ENCODE measurements at regions not wholly inside any gene's neighbourhood (a gene's known extent, or its start where the extent isn't known, plus 50 kb on each side); places are given as distances from the start of the nearest gene placed in this dataset.

GRCh38 chr2:65548576-65549256 is 116.3 kb upstream of the SPRED2 start:
- intact Hi-C loops (cut with micrococcal nuclease): no loop called here
- H3K27ac Mint-ChIP-seq: no peak overlapping the region

More at GRCh38 chr2:65548576-65549256, 116.3 kb upstream of the SPRED2 start:
- H4K20me1 ChIP-seq (ENCODE audit: control insufficient read depth, insufficient read depth, low read length, poor library complexity, severe bottlenecking): no peaks in the 10 kb centered on the region
- H2AFZ ChIP-seq (ENCODE audit: insufficient read depth, low read depth, low read length, poor library complexity, severe bottlenecking): no peak overlapping the region
- H3K27me3 ChIP-seq (replicated peaks in 1 of 4; ENCODE audit: control extremely low read depth in 1 of 4, control insufficient read depth in 3 of 4, insufficient read depth in 4 of 4, low read length in 3 of 4): no peaks in the 10 kb centered on the region
- ChIA-PET POLR2A (no interaction called here), CTCF (interaction anchor here (1.1 kb wide), 1 partner anchor 92 kb away, joined by 3 read pairs; no protein-coding TSS in a partner anchor)
- no peak overlapping the region for H3K4me2 ChIP-seq (replicated peaks; ENCODE audit: low read depth, low read length, poor library complexity, severe bottlenecking)
- Mint-ChIP-seq H3K4me3 (no peak overlapping the region), H3K9me3 (ENCODE audit: insufficient read depth) (no peaks in the 10 kb centered on the region), H3K27me3 (peaks cover 4% of the 10 kb centered on the region), H3K4me1 (peaks cover 6% of the 10 kb centered on the region)
- peaks cover 0 to 7% of the 10 kb centered on the region in 2 donors for H3K4me1 ChIP-seq (ENCODE audit: control insufficient read depth in 2 of 2, insufficient read depth in 2 of 2, low read length in 2 of 2)
- TF ChIP-seq EZH2 (IDR thresholded peaks at IDR 0.05; ENCODE audit: borderline replicate concordance, insufficient read depth, low read depth, low read length, poor library complexity, severe bottlenecking) (no peak), CTCF (IDR thresholded peaks at IDR 0.05) (no peak)
- H3K9ac ChIP-seq (ENCODE audit: low read length): no peak overlapping the region
- H3K9me3 ChIP-seq (ENCODE audit: control extremely low read depth in 1 of 3, control insufficient read depth in 2 of 3, insufficient read depth in 1 of 3, low read length in 2 of 3): no peaks in the 10 kb centered on the region
- H3K79me2 ChIP-seq (ENCODE audit: control insufficient read depth, insufficient read depth, low read length): no peaks in the 10 kb centered on the region
- no peak for ATAC-seq (ENCODE audit: low read depth)
- H3K36me3 ChIP-seq (replicated peaks in 1 of 2; ENCODE audit: control extremely low read depth in 1 of 2, control insufficient read depth in 1 of 2, extremely low read depth in 1 of 2, insufficient read depth in 2 of 2, low read length in 1 of 2): no peaks in the 10 kb centered on the region
- no peak overlapping the region for H3K4me3 ChIP-seq (ENCODE audit: control extremely low read depth in 1 of 5, extremely low read depth in 1 of 5, insufficient read depth in 1 of 5, low read depth in 2 of 5, low read length in 4 of 5)
- H3K27ac ChIP-seq (ENCODE audit: low read length in 2 of 2): no peak overlapping the region
- WGBS (ENCODE audit: insufficient coverage): 91% methylated on average over 5 of the region's 7 CpGs
- no peak for DNase-seq

Measured in B cell (primary cell).